CD4-positive, alpha-beta T cell (primary cell): ENCODE measurements at regions not wholly inside any gene's neighbourhood (a gene's known extent, or its start where the extent isn't known, plus 50 kb on each side); places are given as distances from the start of the nearest gene placed in this dataset.

Experiments used
- ATAC-seq: fragments of 200-7000 bp; cut with Tn5 transposase; one replicate; pipeline ENCODE4 v1.10.0; 2022; ENCODE audit warnings: mild to moderate bottlenecking; ENCODE audit not compliant: poor library complexity
- CTCF ChIA-PET: fragments of 350-600 bp; sonication (Branson Sonifier 250); formaldehyde crosslinking; loops from one replicate; lab custom pipeline; 2021; ENCODE audit warnings: antibody characterized with exemption, inconsistent platforms; lab: Charles Lee
- POLR2A ChIA-PET: fragments of 350-600 bp; sonication (Branson Sonifier 250); formaldehyde crosslinking; loops from one replicate; lab custom pipeline; 2021; ENCODE audit warnings: antibody characterized with exemption, inconsistent platforms; lab: Charles Lee
- DNase-seq, 14 experiments: peaks; one replicate each; pipeline ENCODE4 v3.0.0-alpha.2; 2013 to 2020; ENCODE audit warnings: mixed read lengths in 2 of 14
- H3K27ac ChIP-seq, 2 donors: one replicate each; pipeline versions ENCODE4 v1.5.1 to v1.7.0; 2013; ENCODE audit warnings: low read length in 2 of 2, low read depth in 1 of 2, mild to moderate bottlenecking in 1 of 2
- H3K27me3 ChIP-seq, 2 experiments: 1 replicate in 1 of 2; 2 replicates in 1 of 2; pipeline versions ENCODE4 v1.6.1 to v1.7.0; 2013; ENCODE audit warnings: low read length in 2 of 2, control low read depth in 1 of 2, mild to moderate bottlenecking in 1 of 2, moderate library complexity in 1 of 2; ENCODE audit not compliant: insufficient read depth in 2 of 2, control insufficient read depth in 1 of 2
- H3K36me3 ChIP-seq: one replicate; pipeline ENCODE4 v1.6.1; 2013; ENCODE audit warnings: low read length, control low read depth; ENCODE audit not compliant: insufficient read depth
- H3K4me1 ChIP-seq: one replicate; pipeline ENCODE4 v1.6.1; 2013; ENCODE audit warnings: low read length, control low read depth; ENCODE audit not compliant: insufficient read depth
- H3K4me3 ChIP-seq: one replicate; pipeline ENCODE4 v1.5.1; 2013; ENCODE audit warnings: mild to moderate bottlenecking, low read length, moderate library complexity
- H3K9me3 ChIP-seq, 2 experiments: 1 replicate in 1 of 2; 2 replicates in 1 of 2; pipeline versions ENCODE4 v1.6.1 to v1.7.0; 2013; ENCODE audit warnings: low read length in 2 of 2, mild to moderate bottlenecking in 2 of 2, control low read depth in 1 of 2, moderate library complexity in 1 of 2; ENCODE audit not compliant: control insufficient read depth in 1 of 2, insufficient read depth in 1 of 2
- H3K27ac Mint-ChIP-seq: one replicate; pipeline ENCODE4 v1.8.0; 2020; ENCODE audit warnings: mixed read lengths
- H3K27me3 Mint-ChIP-seq: one replicate; pipeline ENCODE4 v1.8.0; 2021; ENCODE audit warnings: mixed read lengths
- H3K36me3 Mint-ChIP-seq: one replicate; pipeline ENCODE4 v1.8.0; 2021; ENCODE audit warnings: low read depth, mixed read lengths
- H3K4me1 Mint-ChIP-seq: one replicate; pipeline ENCODE4 v1.8.0; 2021; ENCODE audit warnings: low read depth, mixed read lengths
- H3K4me3 Mint-ChIP-seq: one replicate; pipeline ENCODE4 v1.8.0; 2020; ENCODE audit warnings: mild to moderate bottlenecking, mixed read lengths
- H3K9me3 Mint-ChIP-seq: one replicate; pipeline ENCODE4 v1.8.0; 2020; ENCODE audit warnings: mixed read lengths
- intact Hi-C, 2 experiments: fragments of 100-400 bp; cut with DNase I in 1 of 2; cut with micrococcal nuclease in 1 of 2; formaldehyde crosslinking; loops; one replicate each; pipeline versions ENCODE4 v1.15.1 to v1.9.0; 2023 to 2025; cut with DNase I, micrococcal nuclease
- TF ChIP-seq, protein P1 (sequence below): fragments of 200-600 bp; IDR thresholded peaks from one replicate; pipeline ENCODE4 v1.8.0; 2022; ENCODE audit warnings: antibody characterized with exemption, mild to moderate bottlenecking

DNA sequence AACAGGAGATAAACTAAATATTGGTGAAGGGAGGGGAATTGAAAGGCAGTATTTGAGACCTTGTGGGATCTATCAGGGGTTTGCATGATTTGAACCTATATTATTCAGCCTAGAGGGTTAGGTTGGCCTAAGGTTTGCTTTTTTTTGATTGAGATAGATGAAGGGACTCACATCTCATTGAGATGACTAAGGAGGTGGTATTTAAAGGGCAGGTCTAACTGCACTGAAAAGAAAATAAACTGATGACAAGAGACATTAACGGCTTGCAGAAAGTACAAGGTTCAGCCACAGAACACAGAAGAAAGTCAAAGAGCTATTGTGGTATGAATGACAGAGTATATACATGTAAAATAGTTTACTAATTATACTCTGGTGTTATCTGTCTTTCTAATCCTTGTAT, 412.7 kb downstream of the CDH10 start:
- Histone ChIP-seq H3K4me3 (no peak overlapping the region), H3K4me1 (no peaks in the 10 kb centered on the region), H3K27me3 (no peaks in the 10 kb centered on the region), H3K36me3 (no peaks in the 10 kb centered on the region), H3K9me3 (peaks cover 0 to 5% of the 10 kb centered on the region in 2 experiments), H3K27ac (no peak overlapping the region)
- TF ChIP-seq, protein P1, sequence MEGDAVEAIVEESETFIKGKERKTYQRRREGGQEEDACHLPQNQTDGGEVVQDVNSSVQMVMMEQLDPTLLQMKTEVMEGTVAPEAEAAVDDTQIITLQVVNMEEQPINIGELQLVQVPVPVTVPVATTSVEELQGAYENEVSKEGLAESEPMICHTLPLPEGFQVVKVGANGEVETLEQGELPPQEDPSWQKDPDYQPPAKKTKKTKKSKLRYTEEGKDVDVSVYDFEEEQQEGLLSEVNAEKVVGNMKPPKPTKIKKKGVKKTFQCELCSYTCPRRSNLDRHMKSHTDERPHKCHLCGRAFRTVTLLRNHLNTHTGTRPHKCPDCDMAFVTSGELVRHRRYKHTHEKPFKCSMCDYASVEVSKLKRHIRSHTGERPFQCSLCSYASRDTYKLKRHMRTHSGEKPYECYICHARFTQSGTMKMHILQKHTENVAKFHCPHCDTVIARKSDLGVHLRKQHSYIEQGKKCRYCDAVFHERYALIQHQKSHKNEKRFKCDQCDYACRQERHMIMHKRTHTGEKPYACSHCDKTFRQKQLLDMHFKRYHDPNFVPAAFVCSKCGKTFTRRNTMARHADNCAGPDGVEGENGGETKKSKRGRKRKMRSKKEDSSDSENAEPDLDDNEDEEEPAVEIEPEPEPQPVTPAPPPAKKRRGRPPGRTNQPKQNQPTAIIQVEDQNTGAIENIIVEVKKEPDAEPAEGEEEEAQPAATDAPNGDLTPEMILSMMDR: no peak
- ATAC-seq (no peak), DNase-seq (no peak)
- no peaks in the 10 kb centered on the region for H3K36me3 Mint-ChIP-seq
- H3K4me1 Mint-ChIP-seq: no peaks in the 10 kb centered on the region
- ChIA-PET CTCF (no interaction called here), POLR2A (no interaction called here)
- no peak overlapping the region for H3K4me3 Mint-ChIP-seq
- no peaks in the 10 kb centered on the region for H3K27me3 Mint-ChIP-seq
- H3K9me3 Mint-ChIP-seq: peaks cover 8% of the 10 kb centered on the region
- no peak overlapping the region for H3K27ac Mint-ChIP-seq
- intact Hi-C loops: no loop called here

DNA sequence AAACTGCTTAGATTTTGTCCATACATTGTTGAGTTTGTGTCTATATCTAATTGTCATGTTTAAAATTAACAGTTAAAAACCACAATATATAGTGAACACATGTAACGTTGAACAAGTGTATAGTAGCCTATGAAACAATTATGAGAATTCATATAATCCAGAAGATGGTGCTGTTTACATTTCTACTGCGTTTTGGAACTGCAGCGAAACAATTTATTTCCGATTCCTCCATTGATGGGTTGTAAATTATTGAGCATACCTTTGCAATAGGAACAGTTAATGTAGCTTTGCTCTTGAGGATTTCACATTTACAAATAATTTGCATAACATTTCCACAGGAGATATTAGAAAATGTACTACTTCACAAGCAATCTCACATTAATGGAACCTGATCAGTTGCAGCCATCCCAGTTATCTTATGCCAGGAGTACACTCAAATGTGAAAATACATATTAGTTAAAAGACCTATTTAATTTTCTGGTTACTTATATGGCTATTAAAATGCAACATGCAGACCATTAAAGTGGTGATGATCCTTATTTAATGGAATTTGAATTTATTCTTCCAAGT, 411.8 kb downstream of the CDH10 start:
- no peaks in the 10 kb centered on the region for H3K27me3 Mint-ChIP-seq
- no peak for ATAC-seq

DNA sequence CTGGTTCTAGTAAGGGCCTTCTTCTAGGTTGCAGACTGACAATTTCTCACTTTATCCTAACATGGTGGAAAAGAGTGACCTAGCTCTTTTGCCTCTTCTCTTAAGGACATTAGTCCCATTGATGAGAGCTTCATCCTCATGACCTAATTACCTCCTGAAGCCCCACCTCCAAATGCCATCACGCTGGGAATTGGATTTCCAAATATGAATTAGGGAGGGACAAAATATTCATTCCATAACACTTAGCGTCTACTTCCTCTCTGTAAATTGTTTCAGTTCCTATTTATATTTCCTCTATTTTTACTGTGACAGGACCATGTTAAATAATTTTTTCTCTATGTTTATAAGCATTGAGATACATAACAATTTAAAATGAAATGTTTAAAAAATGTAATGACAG, 408.8 kb downstream of the CDH10 start:
- TF ChIP-seq, protein P1: no peak
- H3K9me3 Mint-ChIP-seq: peaks cover 9% of the 10 kb centered on the region
- Histone ChIP-seq H3K4me1 (no peaks in the 10 kb centered on the region), H3K27me3 (no peaks in the 10 kb centered on the region), H3K36me3 (no peaks in the 10 kb centered on the region), H3K9me3 (peaks cover 0 to 9% of the 10 kb centered on the region in 2 experiments), H3K27ac (no peak overlapping the region), H3K4me3 (no peak overlapping the region)
- no peaks in the 10 kb centered on the region for H3K4me1 Mint-ChIP-seq
- H3K4me3 Mint-ChIP-seq: no peak overlapping the region
- no peak overlapping the region for H3K27ac Mint-ChIP-seq
- H3K36me3 Mint-ChIP-seq: no peaks in the 10 kb centered on the region
- peak in 1 of 14 experiments; percentile 3 for DNase-seq
- no peak for ATAC-seq
- intact Hi-C loops: no loop called here
- CTCF ChIA-PET: no interaction called here
- H3K27me3 Mint-ChIP-seq: no peaks in the 10 kb centered on the region
- POLR2A ChIA-PET: no interaction called here

More for the DNA sequence above, 411.8 kb downstream of the CDH10 start:
- H3K27ac ChIP-seq: no peak overlapping the region
- DNase-seq: no peak
- POLR2A ChIA-PET: no interaction called here
- Mint-ChIP-seq H3K27ac (no peak overlapping the region), H3K36me3 (no peaks in the 10 kb centered on the region), H3K4me3 (no peak overlapping the region), H3K4me1 (no peaks in the 10 kb centered on the region), H3K9me3 (peaks cover 8% of the 10 kb centered on the region)
- intact Hi-C loops: no loop called here
- peaks cover 0 to 5% of the 10 kb centered on the region in 2 experiments for H3K9me3 ChIP-seq
- no peak overlapping the region for H3K4me3 ChIP-seq
- TF ChIP-seq, protein P1: no peak
- CTCF ChIA-PET: no interaction called here
- no peaks in the 10 kb centered on the region for H3K36me3 ChIP-seq
- H3K4me1 ChIP-seq: no peaks in the 10 kb centered on the region
- H3K27me3 ChIP-seq: no peaks in the 10 kb centered on the region
